Inferior parietal cortex (tissue), 1 donor: ENCODE measurements at regions not wholly inside any gene's neighbourhood (a gene's known extent, or its start where the extent isn't known, plus 50 kb on each side); places are given as distances from the start of the nearest gene placed in this dataset.
"Not testable (repeated sequence)": the region's sequence is repeated elsewhere in the genome, so short reads cannot be mapped to it uniquely, and the experiment has no call there.

ENCODE experiments used
- DNase-seq: peaks from one replicate; pipeline ENCODE4 v3.0.0-alpha.2; 2016; ENCODE audit errors: extremely low spot score

- DNase-seq, result no peak
These were observed 601.2 kb upstream of the ZNF804A start for GRCh38 chr2:183996825-183997793.

- DNase-seq, result no peak
These were observed 600.1 kb upstream of the ZNF804A start for GRCh38 chr2:183998041-183998796.

- DNase-seq, result no peak
These were observed 599.5 kb upstream of the ZNF804A start for GRCh38 chr2:183998797-183999190.

GRCh38 chr2:184004289-184004947 is 593.9 kb upstream of the ZNF804A start:
- DNase-seq, result peak; percentile 12

- peak; percentile 7 for DNase-seq
These were observed 593.2 kb upstream of the ZNF804A start for GRCh38 chr2:184004948-184005672.

GRCh38 chr2:184006998-184007397 is 591.3 kb upstream of the ZNF804A start:
- no peak for DNase-seq

- DNase-seq, result no peak
These were observed 571.4 kb upstream of the ZNF804A start for GRCh38 chr2:184026961-184027360.

GRCh38 chr2:184030245-184030644 is 568.1 kb upstream of the ZNF804A start:
- no peak for DNase-seq

- no peak for DNase-seq
These were observed 567.3 kb upstream of the ZNF804A start for GRCh38 chr2:184030989-184031388.

- DNase-seq, result no peak
These were observed 566.8 kb upstream of the ZNF804A start for GRCh38 chr2:184031402-184032147.

GRCh38 chr2:184032983-184033382 is 565.3 kb upstream of the ZNF804A start:
- DNase-seq, result no peak

GRCh38 chr2:184037273-184037672 is 561.1 kb upstream of the ZNF804A start:
- DNase-seq, result no peak

GRCh38 chr2:184039493-184039892 is 558.8 kb upstream of the ZNF804A start:
- no peak for DNase-seq

- DNase-seq, result no peak
These were observed 558.1 kb upstream of the ZNF804A start for GRCh38 chr2:184040230-184040629.

- DNase-seq, result no peak
These were observed 557.3 kb upstream of the ZNF804A start for GRCh38 chr2:184041077-184041476.

GRCh38 chr2:184041777-184042176 is 556.6 kb upstream of the ZNF804A start:
- DNase-seq, result no peak

GRCh38 chr2:184047536-184047935 is 550.8 kb upstream of the ZNF804A start:
- no peak for DNase-seq

GRCh38 chr2:184049566-184049965 is 548.8 kb upstream of the ZNF804A start:
- DNase-seq, result no peak

GRCh38 chr2:184053326-184053725 is 545.0 kb upstream of the ZNF804A start:
- DNase-seq, result no peak

GRCh38 chr2:184054419-184054818 is 543.9 kb upstream of the ZNF804A start:
- DNase-seq, result not testable (repeated sequence)

GRCh38 chr2:184057910-184058309 is 540.4 kb upstream of the ZNF804A start:
- DNase-seq, result no peak
